GM13977 (cell line): ENCODE measurements at regions not wholly inside any gene's neighbourhood (a gene's known extent, or its start where the extent isn't known, plus 50 kb on each side); places are given as distances from the start of the nearest gene placed in this dataset.

ENCODE experiments used
- DNase-seq: peaks from one replicate; pipeline ENCODE4 v3.0.0; 2012; ENCODE audit warnings: low spot score
- in situ Hi-C: fragments of 300-500 bp; cut with MboI; formaldehyde crosslinking; loops from one replicate; pipeline ENCODE4 v1.12.0; 2022; ENCODE audit warnings: low sequenced_read_pairs, low pct_unique_long_range_greater_than_20kb, mixed read lengths, inconsistent platforms; ENCODE audit not compliant: unreplicated experiment
- TF ChIP-seq, protein P1 (sequence below): IDR thresholded peaks from 2 replicates; pipeline ENCODE4 v1.5.1; 2012; ENCODE audit warnings: mild to moderate bottlenecking, control low read depth; ENCODE audit not compliant: insufficient read depth; ENCODE audit errors: extremely low read depth, missing control alignments

DNA sequence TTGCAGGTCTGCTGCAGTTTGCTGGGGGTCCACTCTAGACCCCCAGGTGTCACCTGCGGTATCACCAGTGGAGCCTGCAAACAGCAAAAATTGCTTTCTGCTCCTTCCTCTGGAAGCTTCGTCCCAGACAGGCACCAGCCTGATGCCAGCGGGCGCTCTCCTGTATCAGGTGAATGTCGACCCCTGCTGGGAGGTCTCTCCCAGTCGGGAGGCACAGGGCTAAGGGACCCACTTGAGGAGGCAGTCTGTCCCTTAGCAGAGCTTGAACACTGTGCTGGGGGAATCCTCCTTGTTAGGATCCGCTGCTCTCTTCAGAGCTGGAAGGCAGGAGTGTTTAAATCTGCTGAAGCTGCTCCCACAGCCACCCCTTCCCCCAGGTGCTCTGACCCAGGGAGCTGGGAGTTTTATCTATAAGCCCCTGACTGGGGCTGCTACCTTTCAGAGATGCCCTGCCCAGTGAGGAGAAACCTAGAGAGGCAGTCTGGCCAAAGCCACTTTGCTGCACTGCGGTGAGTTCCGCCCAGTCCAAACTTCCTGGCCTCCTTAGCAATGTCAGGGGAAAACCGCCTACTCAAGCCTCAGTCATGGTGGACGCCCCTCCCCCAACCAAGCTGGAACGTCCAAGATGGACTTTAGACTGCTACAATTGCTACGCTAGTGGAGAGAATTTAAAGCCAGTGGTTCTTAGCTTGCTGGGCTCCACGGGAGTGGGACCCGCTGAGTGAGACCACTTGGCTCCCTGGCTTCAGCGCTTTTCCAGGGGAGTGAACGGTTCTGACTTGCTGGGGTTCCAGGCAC is 652.5 kb downstream of the KCNJ3 start:
- in situ Hi-C loops, result no loop called here

DNA sequence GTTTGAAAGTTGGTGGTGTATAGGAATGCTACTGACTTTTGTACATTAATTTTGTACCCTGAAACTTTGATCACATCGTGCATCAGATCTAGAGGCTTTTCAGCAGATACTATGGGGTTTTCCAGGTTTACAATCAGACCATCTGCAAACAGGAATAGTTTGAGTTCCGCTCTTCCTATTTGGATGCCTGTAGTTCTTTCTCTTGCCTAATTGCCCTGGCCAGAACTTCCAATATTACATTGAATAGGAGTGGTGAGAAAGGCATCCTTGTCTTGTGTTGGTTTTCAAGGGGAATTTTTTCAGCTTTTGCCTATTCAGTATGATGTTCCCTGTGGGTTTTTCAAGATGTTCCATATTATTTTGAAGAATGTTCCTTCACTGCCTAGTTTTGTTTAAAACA is 633.5 kb downstream of the KCNJ3 start:
- TF ChIP-seq, protein P1, sequence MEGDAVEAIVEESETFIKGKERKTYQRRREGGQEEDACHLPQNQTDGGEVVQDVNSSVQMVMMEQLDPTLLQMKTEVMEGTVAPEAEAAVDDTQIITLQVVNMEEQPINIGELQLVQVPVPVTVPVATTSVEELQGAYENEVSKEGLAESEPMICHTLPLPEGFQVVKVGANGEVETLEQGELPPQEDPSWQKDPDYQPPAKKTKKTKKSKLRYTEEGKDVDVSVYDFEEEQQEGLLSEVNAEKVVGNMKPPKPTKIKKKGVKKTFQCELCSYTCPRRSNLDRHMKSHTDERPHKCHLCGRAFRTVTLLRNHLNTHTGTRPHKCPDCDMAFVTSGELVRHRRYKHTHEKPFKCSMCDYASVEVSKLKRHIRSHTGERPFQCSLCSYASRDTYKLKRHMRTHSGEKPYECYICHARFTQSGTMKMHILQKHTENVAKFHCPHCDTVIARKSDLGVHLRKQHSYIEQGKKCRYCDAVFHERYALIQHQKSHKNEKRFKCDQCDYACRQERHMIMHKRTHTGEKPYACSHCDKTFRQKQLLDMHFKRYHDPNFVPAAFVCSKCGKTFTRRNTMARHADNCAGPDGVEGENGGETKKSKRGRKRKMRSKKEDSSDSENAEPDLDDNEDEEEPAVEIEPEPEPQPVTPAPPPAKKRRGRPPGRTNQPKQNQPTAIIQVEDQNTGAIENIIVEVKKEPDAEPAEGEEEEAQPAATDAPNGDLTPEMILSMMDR, result no peak
- no peak for DNase-seq
- in situ Hi-C loops, result no loop called here

More for the DNA sequence above, 652.5 kb downstream of the KCNJ3 start:
- DNase-seq, result no peak
- TF ChIP-seq, protein P1, result no peak

DNA sequence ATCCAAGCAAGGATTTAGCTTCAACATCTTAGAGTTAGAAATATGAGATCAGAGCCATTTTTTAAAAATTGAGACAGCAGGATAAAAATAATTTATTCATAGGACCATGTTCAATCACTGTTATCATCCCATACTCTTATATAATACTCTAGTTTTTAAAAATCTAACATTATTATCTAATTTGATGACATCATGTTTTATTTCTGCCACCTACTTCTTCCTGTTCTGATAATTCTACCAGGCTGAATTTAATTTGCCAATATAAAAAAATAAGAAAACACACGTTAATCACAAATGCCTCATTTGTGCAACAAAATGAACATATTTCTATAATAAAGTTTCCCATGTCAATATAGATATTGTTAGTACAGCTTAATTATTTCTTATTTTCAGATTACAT is 621.7 kb downstream of the KCNJ3 start:
- TF ChIP-seq, protein P1, result no peak
- in situ Hi-C loops, result no loop called here
- DNase-seq, result no peak

- DNase-seq, result no peak
- TF ChIP-seq, protein P1, result no peak
- in situ Hi-C loops, result no loop called here
Observed at GRCh38 chr2:155318710-155319109, 620.2 kb downstream of the KCNJ3 start.

DNA sequence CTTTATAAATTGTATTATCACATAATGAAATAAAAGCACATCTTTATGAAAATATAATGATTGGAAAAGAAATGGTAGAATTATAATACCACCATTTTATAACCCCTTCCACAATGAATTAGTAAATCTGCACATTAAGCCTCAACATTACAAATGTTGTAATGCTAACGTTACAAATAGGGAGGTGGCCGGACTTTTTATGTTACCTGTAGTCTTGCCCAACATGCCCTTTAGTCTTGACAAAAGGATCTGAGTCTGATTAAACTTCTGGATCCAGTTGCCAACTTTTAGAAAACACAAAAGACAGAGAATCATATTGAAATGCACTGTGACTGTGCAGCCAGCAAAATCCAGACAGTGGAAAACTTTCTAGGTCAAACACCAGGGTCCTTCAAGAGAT is 617.3 kb downstream of the KCNJ3 start:
- TF ChIP-seq, protein P1, result no peak
- in situ Hi-C loops, result no loop called here
- DNase-seq, result no peak

DNA sequence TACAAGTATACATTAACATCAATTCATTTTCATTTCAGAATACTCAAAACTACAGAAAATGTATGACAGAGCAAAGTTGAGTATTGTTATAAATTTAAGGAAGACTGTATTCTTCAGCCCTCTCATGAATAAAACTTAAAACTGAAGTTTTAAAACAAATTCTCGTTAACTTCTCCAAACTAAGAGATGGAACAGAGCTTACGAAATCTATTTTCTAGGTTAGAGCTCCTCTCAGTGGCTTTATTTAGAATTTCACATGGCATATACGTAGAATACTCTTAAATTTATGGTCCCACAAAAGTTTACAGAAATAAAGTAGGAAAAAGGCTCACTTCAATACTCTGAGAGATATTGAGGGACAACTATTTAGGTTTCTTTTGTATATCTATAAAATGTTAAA is 612.1 kb downstream of the KCNJ3 start:
- DNase-seq, result no peak
- TF ChIP-seq, protein P1, result peak; percentile 51
- in situ Hi-C loops, result no loop called here
